Gastrocnemius medialis (tissue), 4 donors: ENCODE measurements at regions not wholly inside any gene's neighbourhood (a gene's known extent, or its start where the extent isn't known, plus 50 kb on each side); places are given as distances from the start of the nearest gene placed in this dataset.

Experiments used
- ATAC-seq, 2 donors: fragments of 150-250 bp; one replicate each; pipeline ENCODE4 v1.9.1; 2016
- DNase-seq, 2 donors: peaks; one replicate each; pipeline ENCODE4 v3.0.0-alpha.2; 2019
- H3K27ac ChIP-seq, 4 donors: fragments of 200-600 bp; sonication (generic); 1 replicate in 1 of 4; 2 replicates in 3 of 4; pipeline ENCODE4 v1.5.1; 2016 to 2018; ENCODE audit warnings: mild to moderate bottlenecking in 2 of 4, moderate library complexity in 1 of 4
- H3K27me3 ChIP-seq, 3 donors: fragments of 200-600 bp; sonication (generic) in 2 of 3; 1 replicate in 1 of 3; 2 replicates in 2 of 3; pipeline versions ENCODE4 v1.5.1 to v1.6.0; 2016 to 2019; ENCODE audit warnings: mild to moderate bottlenecking in 1 of 3, moderate library complexity in 1 of 3
- H3K36me3 ChIP-seq, 2 donors: fragments of 200-600 bp; sonication (generic) in 1 of 2; one replicate each; pipeline ENCODE4 v1.5.1; 2017 to 2018
- H3K4me1 ChIP-seq, 2 donors: fragments of 200-600 bp; sonication (generic) in 1 of 2; one replicate each; pipeline ENCODE4 v1.5.1; 2016 to 2017; ENCODE audit warnings: mild to moderate bottlenecking in 2 of 2
- H3K4me3 ChIP-seq, 4 donors: fragments of 200-600 bp; sonication (generic) in 3 of 4; 1 replicate in 1 of 4; 2 replicates in 3 of 4; pipeline ENCODE4 v1.5.1; 2016 to 2019; ENCODE audit warnings: mild to moderate bottlenecking in 2 of 4
- H3K9me3 ChIP-seq, 3 donors: fragments of 200-600 bp; sonication (generic) in 2 of 3; 1 replicate in 1 of 3; 2 replicates in 2 of 3; pipeline ENCODE4 v1.5.1; 2016 to 2019
- CTCF ChIP-seq, 5 experiments: fragments of 450-650 bp in 3 of 5; fragments of 200-600 bp in 2 of 5; sonication (generic) in 2 of 5; IDR thresholded peaks in 4 of 5; conservative IDR thresholded peaks in 1 of 5; 1 replicate in 4 of 5; 2 replicates in 1 of 5; pipeline ENCODE4 v1.5.1; 2016 to 2019; ENCODE audit warnings: antibody characterized with exemption in 5 of 5, mild to moderate bottlenecking in 3 of 5, moderate library complexity in 3 of 5
- POLR2A ChIP-seq, 2 donors: fragments of 450-650 bp; IDR thresholded peaks; one replicate each; pipeline ENCODE4 v1.6.1; 2017; ENCODE audit warnings: antibody characterized with exemption in 2 of 2, mild to moderate bottlenecking in 2 of 2, moderate library complexity in 2 of 2
- in situ Hi-C, 4 donors: fragments of 200-750 bp; cut with MboI; loops; one replicate each; pipeline versions ENCODE4 v1.15.0 to v1.8.0; 2017; ENCODE audit warnings: low sequenced_read_pairs in 4 of 4
- intact Hi-C: fragments of 100-400 bp; cut with DNase I; formaldehyde crosslinking; loops from one replicate; pipeline ENCODE4 v1.15.1; 2023; ENCODE audit warnings: low total_unique reads

GRCh38 chr3:111253733-111254132, 182.1 kb downstream of the NECTIN3 start:
- H3K27me3 ChIP-seq: no peaks in the 10 kb centered on the region
- intact Hi-C loops (no loop called here), in situ Hi-C loops (no loop called here)
- H3K9me3 ChIP-seq: no peaks in the 10 kb centered on the region
- H3K4me3 ChIP-seq: no peak overlapping the region
- no peak overlapping the region for H3K27ac ChIP-seq
- DNase-seq (no peak), ATAC-seq (no peak)
- H3K4me1 ChIP-seq: no peaks in the 10 kb centered on the region
- H3K36me3 ChIP-seq: no peaks in the 10 kb centered on the region
- TF ChIP-seq CTCF (IDR thresholded peaks at IDR 0.05 in 4 of 5, conservative IDR thresholded peaks at IDR 0.05 in 1 of 5) (no peak), POLR2A (IDR thresholded peaks at IDR 0.05) (no peak)

GRCh38 chr3:111260878-111261277, 189.3 kb downstream of the NECTIN3 start:
- H3K4me1 ChIP-seq: no peaks in the 10 kb centered on the region
- in situ Hi-C loops: no loop called here
- H3K27ac ChIP-seq: no peak overlapping the region
- H3K27me3 ChIP-seq: no peaks in the 10 kb centered on the region
- no peak overlapping the region for H3K4me3 ChIP-seq
- no peak for ATAC-seq
- TF ChIP-seq POLR2A (IDR thresholded peaks at IDR 0.05): no peak
- TF ChIP-seq CTCF (IDR thresholded peaks at IDR 0.05 in 4 of 5, conservative IDR thresholded peaks at IDR 0.05 in 1 of 5): no peak
- no peak for DNase-seq
- H3K36me3 ChIP-seq: no peaks in the 10 kb centered on the region
- H3K9me3 ChIP-seq: no peaks in the 10 kb centered on the region
- intact Hi-C loops: no loop called here

- no peak overlapping the region for H3K27ac ChIP-seq
- intact Hi-C loops: no loop called here
Measured at GRCh38 chr3:111269777-111270176, 198.2 kb downstream of the NECTIN3 start.

GRCh38 chr3:111277226-111277625, 205.6 kb downstream of the NECTIN3 start:
- Histone ChIP-seq H3K36me3 (no peaks in the 10 kb centered on the region), H3K4me1 (no peaks in the 10 kb centered on the region), H3K27ac (no peak overlapping the region), H3K9me3 (no peaks in the 10 kb centered on the region), H3K4me3 (no peak overlapping the region), H3K27me3 (no peaks in the 10 kb centered on the region)
- DNase-seq (no peak), ATAC-seq (no peak)
- TF ChIP-seq POLR2A (IDR thresholded peaks at IDR 0.05): no peak
- TF ChIP-seq CTCF (IDR thresholded peaks at IDR 0.05 in 4 of 5, conservative IDR thresholded peaks at IDR 0.05 in 1 of 5): no peak
- in situ Hi-C loops: no loop called here
- intact Hi-C loops: no loop called here

More at GRCh38 chr3:111269777-111270176, 198.2 kb downstream of the NECTIN3 start:
- no peak overlapping the region for H3K4me3 ChIP-seq
- in situ Hi-C loops: no loop called here
- no peaks in the 10 kb centered on the region for H3K4me1 ChIP-seq
- no peaks in the 10 kb centered on the region for H3K9me3 ChIP-seq
- H3K27me3 ChIP-seq: no peaks in the 10 kb centered on the region
- ATAC-seq: no peak
- TF ChIP-seq POLR2A (IDR thresholded peaks at IDR 0.05): no peak
- no peak for TF ChIP-seq CTCF (IDR thresholded peaks at IDR 0.05 in 4 of 5, conservative IDR thresholded peaks at IDR 0.05 in 1 of 5)
- H3K36me3 ChIP-seq: no peaks in the 10 kb centered on the region
- DNase-seq: no peak

GRCh38 chr3:111278959-111279358, 207.3 kb downstream of the NECTIN3 start:
- H3K9me3 ChIP-seq: no peaks in the 10 kb centered on the region
- intact Hi-C loops: no loop called here
- ATAC-seq (no peak), DNase-seq (no peak)
- H3K4me1 ChIP-seq: no peaks in the 10 kb centered on the region
- H3K36me3 ChIP-seq: no peaks in the 10 kb centered on the region
- in situ Hi-C loops: no loop called here
- no peak overlapping the region for H3K27ac ChIP-seq
- H3K27me3 ChIP-seq: no peaks in the 10 kb centered on the region
- TF ChIP-seq CTCF (IDR thresholded peaks at IDR 0.05 in 4 of 5, conservative IDR thresholded peaks at IDR 0.05 in 1 of 5) (no peak), POLR2A (IDR thresholded peaks at IDR 0.05) (no peak)
- H3K4me3 ChIP-seq: no peak overlapping the region
